Effector CD8-positive, alpha-beta T cell (primary cell): ENCODE measurements at regions not wholly inside any gene's neighbourhood (a gene's known extent, or its start where the extent isn't known, plus 50 kb on each side); places are given as distances from the start of the nearest gene placed in this dataset.
"Not testable (repeated sequence)": the region's sequence is repeated elsewhere in the genome, so short reads cannot be mapped to it uniquely, and the experiment has no call there.

Source experiments
- DNase-seq: peaks from one replicate; lab custom pipeline; 2025; lab: John Stamatoyannopoulos, UW

DNA sequence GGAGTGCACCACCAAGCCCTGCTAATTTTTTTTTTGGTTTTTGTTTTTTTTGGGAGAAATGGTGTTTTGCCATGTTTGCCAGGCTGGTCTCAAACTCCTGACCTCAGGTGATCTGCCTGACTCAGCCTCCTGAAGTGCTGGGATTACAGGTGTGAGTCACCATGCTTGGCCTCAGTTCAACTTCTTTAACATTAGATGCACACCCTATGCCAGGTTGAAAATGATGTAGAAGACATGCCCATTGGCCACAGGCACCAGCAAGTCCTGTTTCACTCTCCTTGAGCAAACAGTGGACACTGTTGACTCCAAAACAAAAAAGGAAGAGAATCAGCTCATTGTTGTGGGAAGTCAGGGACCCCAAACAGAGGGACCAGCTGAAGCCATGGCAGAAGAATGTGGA lies 1205.3 kb downstream of the REEP3 start:
- DNase-seq = no peak

GRCh38 chr10:64731016-64731415 lies 1209.8 kb downstream of the REEP3 start:
- DNase-seq = no peak

GRCh38 chr10:64732372-64732957 lies 1211.3 kb downstream of the REEP3 start:
- DNase-seq = no peak

DNA sequence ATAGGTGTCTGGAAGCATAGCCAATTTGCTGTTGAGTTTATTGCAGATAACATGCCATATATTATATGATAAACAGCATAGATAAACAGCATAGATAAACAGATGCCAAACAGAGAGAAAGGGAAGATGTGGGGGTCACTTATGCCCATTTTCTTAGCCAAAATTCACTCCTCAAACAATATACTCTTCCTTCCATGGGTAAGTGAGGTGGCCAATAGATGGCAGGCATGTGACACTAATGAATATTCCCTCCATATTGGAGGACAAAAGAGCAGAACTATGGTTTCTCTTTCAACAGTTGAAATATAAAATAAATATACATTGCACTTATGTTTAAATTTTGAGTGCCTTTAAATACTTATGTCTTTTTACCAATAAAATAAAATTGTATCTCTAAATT lies 1212.8 kb downstream of the REEP3 start:
- no peak for DNase-seq

DNA sequence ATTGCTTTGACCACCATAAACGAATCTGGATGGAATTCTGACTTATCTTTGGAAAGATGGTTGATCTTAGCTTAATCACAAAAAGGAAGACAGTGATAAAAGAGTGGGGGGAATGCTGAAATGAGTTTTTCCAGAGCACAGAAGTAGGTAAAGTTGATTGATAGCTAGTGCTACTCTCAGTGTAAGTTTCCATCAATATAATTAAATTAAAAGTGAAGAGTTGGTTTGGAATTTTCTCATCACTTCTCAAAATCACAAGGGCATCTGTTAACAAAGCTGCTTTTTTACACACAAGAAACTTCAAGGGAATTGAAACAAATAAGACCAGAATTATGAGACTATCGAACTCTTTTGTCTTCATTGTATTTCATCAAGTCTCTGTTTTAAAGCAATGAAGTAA lies 1217.3 kb downstream of the REEP3 start:
- no peak for DNase-seq

DNA sequence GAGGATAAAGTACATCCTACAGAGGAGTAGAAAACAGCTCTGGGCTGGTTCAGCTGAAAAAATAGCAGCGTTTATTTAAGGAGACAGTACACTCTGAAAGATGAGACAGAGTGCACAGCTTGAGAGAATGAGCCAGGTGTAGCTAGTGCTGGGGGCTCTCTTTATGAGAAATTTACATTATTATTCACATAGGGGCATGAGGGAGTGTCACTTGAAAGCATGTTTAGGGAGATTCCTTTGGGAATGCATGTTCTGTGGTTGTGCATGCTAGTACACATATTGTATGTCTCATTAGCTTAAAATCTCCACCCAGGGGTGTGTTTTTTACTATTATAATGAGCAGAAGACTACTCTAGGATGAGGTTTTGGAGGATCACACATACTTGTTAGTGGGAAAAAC lies 1224.4 kb downstream of the REEP3 start:
- DNase-seq = no peak

GRCh38 chr10:64750672-64751071 lies 1229.5 kb downstream of the REEP3 start:
- no peak for DNase-seq

- no peak for DNase-seq
These were observed 1232.3 kb downstream of the REEP3 start for GRCh38 chr10:64753516-64753915.

GRCh38 chr10:64760371-64760770 lies 1239.2 kb downstream of the REEP3 start:
- no peak for DNase-seq

- DNase-seq = no peak
These were observed 1241.7 kb downstream of the REEP3 start for GRCh38 chr10:64762861-64763260.

DNA sequence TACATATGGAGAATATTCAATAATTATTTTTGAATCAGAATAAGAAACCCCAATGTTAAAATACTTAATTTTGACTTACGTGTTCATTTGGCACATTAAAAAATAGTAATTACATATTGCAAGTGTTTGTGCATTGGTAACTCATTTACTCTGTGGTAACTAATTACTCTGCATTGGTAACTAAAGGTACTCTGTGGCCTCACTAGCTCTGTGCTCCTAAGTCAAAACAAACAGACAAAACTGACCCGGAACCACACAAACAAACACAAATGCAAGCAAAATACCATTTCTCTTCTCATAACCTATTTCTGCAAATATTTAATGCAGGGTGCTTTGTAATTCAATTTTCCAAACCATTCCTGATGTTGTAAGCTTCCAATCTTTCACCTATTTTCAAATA lies 1244.3 kb downstream of the REEP3 start:
- DNase-seq = no peak

DNA sequence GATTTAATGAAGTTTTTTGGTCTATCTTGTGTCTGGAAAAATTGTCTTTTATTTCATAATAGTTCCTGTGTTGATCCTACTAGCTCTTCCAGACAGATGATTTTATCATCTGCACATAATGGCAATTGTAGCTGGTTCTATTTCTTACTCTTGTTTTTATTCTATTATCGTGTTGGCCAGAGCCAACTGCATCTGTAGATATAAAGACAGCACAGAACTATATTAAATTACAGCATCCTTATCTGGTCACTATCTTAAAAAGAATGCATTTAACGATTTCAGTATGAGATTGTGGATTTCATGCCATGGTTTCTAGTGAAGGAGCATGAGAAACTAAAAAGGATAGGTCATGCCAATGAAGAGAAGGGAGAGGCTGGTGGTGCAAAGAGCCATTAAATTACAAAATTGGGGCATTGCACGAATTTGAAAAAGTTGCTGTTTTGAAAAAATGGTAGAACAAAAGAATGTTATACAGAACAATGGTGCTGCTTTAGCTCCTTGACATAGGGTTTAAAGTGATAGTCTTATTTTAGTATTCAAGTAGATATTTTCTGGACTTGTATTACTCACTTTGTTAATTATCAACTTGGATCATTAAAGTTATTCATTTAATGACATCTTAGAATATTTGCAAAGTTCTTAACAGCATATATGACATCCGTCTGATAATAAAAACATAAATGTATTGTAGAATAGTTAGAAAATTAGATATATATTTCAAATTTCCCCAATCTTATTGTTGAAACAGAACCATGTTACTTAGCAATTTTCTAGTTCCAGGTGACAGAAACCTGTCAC lies 1250.3 kb downstream of the REEP3 start:
- DNase-seq = no peak

- DNase-seq = no peak
These were observed 1252.2 kb downstream of the REEP3 start for GRCh38 chr10:64773357-64773756.

DNA sequence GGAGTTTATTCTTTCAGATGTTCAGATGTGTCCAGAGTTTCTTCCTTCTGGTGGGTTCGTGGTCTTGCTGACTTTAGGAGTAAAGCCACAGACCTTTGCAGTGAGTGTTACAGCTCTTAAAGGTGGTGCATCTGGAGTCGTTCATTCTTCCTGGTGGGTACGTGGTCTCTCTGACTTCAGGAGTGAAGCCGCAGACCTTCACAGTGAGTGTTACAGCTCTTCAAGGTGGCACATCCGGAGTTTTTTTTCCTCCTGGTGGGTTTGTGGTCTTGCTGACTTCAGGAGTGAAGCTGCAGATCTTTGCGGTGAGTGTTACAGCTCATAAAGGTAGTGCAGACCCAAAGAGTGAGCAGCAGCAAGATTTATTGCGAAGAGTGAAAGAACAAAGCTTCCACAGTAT lies 1263.2 kb downstream of the REEP3 start:
- DNase-seq = not testable (repeated sequence)

DNA sequence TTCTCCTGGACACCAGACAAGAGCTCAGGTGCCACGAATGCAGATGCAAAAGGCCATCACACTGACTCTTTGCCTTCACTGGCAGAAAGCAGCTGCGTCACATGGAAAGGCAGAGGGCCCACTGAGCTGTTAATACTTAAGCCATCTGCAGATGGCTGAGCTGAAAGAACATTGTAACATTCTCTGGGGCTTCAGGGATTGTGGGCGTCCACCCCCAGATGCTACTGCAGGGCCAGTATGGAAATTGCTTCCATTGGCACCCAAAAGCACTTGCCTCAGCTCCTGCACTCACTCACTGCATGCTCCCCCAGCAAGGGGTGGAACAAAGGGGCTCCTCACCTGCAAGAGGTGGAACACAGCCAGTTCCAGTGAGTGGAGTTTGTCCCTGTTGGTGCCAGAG lies 1264.6 kb downstream of the REEP3 start:
- DNase-seq = no peak

DNA sequence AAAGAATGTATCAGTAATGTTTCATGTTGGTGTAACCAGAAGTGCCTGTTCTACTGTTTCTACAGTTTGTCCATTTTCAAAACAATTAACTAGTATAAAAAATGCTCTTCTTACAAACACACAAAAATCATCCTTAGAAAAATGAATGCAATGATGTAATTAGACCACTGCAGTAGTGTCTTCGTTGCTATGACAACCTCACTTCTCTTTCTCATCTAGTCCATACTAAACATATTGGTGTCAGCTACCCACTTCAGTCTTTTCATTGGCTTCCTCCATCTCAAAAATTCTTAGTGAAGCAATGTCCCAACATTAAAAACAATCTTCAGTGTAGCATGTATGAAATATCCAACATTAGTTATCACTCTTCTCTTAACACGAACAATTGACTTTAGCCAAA lies 1265.8 kb downstream of the REEP3 start:
- DNase-seq = no peak

DNA sequence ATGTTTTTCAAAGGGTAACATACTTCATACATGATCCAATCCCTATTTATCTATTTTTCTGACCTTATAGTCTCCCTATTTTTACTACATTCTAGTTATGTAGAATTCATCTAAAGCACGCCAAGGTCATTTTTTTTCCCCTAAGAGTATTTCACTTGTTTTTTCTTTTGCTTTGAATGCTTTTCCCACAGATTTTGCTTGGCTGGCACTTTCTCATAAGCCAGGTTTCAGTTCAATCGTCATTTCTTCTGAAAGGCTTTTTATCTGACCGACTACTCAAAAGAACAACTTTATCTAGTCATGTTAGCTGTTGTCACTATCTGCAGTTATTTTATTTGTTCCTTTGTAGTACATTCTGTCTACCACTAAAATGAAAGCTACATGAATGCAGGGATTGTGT lies 1274.6 kb downstream of the REEP3 start:
- no peak for DNase-seq

DNA sequence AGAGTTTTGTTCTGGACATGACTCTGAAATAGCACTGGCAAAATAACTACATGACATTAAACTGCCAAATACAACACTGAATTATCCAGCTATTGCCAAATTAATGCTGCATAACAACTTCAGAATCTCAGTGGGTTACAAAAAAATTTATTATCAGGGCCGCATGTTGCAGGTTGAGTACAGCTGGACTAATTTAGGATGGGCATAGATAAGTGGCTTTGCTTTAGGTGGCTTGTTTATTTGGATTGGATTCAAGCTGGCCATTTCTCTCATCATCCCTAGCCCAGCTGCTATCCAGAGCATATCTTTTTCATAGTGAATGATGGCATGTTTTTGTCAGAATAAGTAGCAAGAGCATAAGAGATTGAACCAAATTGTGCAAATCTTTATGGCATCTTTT lies 1277.1 kb downstream of the REEP3 start:
- no peak for DNase-seq

- DNase-seq = not testable (repeated sequence)
These were observed 1287.0 kb downstream of the REEP3 start for GRCh38 chr10:64808233-64808632.

DNA sequence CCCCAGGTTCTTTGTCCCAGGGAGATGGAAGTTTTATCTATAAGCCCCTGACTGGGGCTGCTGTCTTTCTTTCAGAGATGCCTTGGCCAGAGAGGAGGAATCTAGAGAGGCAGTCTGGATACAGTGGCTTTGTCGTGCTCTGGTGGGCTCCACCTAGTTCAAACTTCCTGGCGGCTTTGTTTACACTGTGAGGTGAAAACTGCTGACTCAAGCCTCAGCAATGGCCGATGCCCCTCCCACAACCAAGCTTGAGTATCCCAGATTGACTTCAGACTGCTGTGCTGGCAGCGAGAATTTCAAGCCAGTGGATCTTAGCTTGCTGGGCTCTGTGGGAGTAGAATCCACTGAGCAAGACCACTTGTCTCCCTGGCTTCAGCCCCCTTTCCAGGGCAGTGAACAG lies 1288.8 kb downstream of the REEP3 start:
- DNase-seq = not testable (repeated sequence)

- no peak for DNase-seq
These were observed 1292.2 kb downstream of the REEP3 start for GRCh38 chr10:64813391-64813790.

GRCh38 chr10:64814201-64814600 lies 1293.0 kb downstream of the REEP3 start:
- no peak for DNase-seq

- no peak for DNase-seq
These were observed 1308.7 kb downstream of the REEP3 start for GRCh38 chr10:64829888-64830412.

GRCh38 chr10:64830869-64831268 lies 1309.7 kb downstream of the REEP3 start:
- DNase-seq = no peak
